H1 (cell line): ENCODE measurements at regions not wholly inside any gene's neighbourhood (a gene's known extent, or its start where the extent isn't known, plus 50 kb on each side); places are given as distances from the start of the nearest gene placed in this dataset.

ENCODE experiments used
- CTCF ChIA-PET: fragments of 300-600 bp; sonication (Branson Sonifier 250); formaldehyde crosslinking; loops from one replicate; lab custom pipeline; 2021; ENCODE audit not compliant: partially characterized antibody; lab: Charles Lee
- POLR2A ChIA-PET: fragments of 300-600 bp; sonication (Branson Sonifier 250); formaldehyde crosslinking; loops from one replicate; lab custom pipeline; 2021; ENCODE audit warnings: inconsistent platforms; ENCODE audit not compliant: partially characterized antibody; lab: Charles Lee
- DNase-seq, 2 experiments: peaks; one replicate each; pipeline versions ENCODE4 v3.0.0 to v3.0.0-alpha.2; 2010 to 2022; ENCODE audit warnings: low spot score in 2 of 2, low read depth in 1 of 2, mixed read lengths in 1 of 2
- FAIRE-seq: peaks from 2 replicates; lab custom pipeline; 2011; peaks lifted over from hg19 to GRCh38; lab: Jason Lieb, UNC
- H2AFZ ChIP-seq: 2 replicates; pipeline ENCODE4 v1.8.1; 2012; ENCODE audit warnings: low read length, inconsistent platforms
- H2AK5ac ChIP-seq: 2 replicates; pipeline ENCODE4 v1.6.1; 2013; ENCODE audit warnings: low read depth, low read length
- H2BK120ac ChIP-seq: replicated peaks from 2 replicates; pipeline ENCODE3; 2013; ENCODE audit warnings: low read depth, low read length, inconsistent platforms
- H2BK12ac ChIP-seq: 2 replicates; pipeline ENCODE4 v1.6.1; 2013; ENCODE audit warnings: low read depth, low read length
- H2BK15ac ChIP-seq: 2 replicates; pipeline ENCODE4 v1.6.1; 2013; ENCODE audit warnings: low read length
- H2BK20ac ChIP-seq: 2 replicates; pipeline ENCODE4 v1.6.1; 2013; ENCODE audit warnings: low read length
- H2BK5ac ChIP-seq: 2 replicates; pipeline ENCODE4 v1.6.1; 2013; ENCODE audit warnings: low read depth, low read length
- H3K14ac ChIP-seq: 2 replicates; pipeline ENCODE4 v1.6.1; 2013; ENCODE audit warnings: inconsistent platforms; ENCODE audit not compliant: insufficient read length
- H3K18ac ChIP-seq: 2 replicates; pipeline ENCODE4 v1.6.1; 2013; ENCODE audit warnings: low read length; ENCODE audit errors: extremely low read depth
- H3K23ac ChIP-seq: 2 replicates; pipeline ENCODE4 v1.6.1; 2013; ENCODE audit warnings: inconsistent platforms; ENCODE audit not compliant: insufficient read length
- H3K23me2 ChIP-seq: 2 replicates; pipeline ENCODE4 v1.6.1; 2013; ENCODE audit warnings: low read depth, low read length
- H3K27ac ChIP-seq: 2 replicates; pipeline ENCODE4 v1.6.1; 2011; ENCODE audit warnings: low read depth, low read length, inconsistent platforms
- H3K27me3 ChIP-seq, 4 experiments: replicated peaks in 1 of 4; 1 replicate in 1 of 4; 2 replicates in 3 of 4; pipeline versions ENCODE4 v1.6.1 to v1.8.1; 2011 to 2013; ENCODE audit warnings: low read length in 3 of 4, mild to moderate bottlenecking in 3 of 4, inconsistent platforms in 2 of 4, mixed read lengths in 2 of 4, moderate library complexity in 1 of 4; ENCODE audit not compliant: control insufficient read depth in 3 of 4, insufficient read depth in 3 of 4; ENCODE audit errors: extremely low read depth in 1 of 4
- H3K36me3 ChIP-seq, 4 experiments: 2 replicates each; pipeline versions ENCODE4 v1.6.1 to v1.8.1; 2011 to 2013; ENCODE audit warnings: mild to moderate bottlenecking in 4 of 4, low read length in 3 of 4, moderate library complexity in 2 of 4, control low read depth in 1 of 4, inconsistent platforms in 1 of 4; ENCODE audit not compliant: insufficient read depth in 4 of 4, control insufficient read depth in 2 of 4
- H3K4ac ChIP-seq: replicated peaks from 2 replicates; pipeline ENCODE3; 2013; ENCODE audit warnings: low read length, low read depth, mixed read lengths, inconsistent platforms; ENCODE audit not compliant: insufficient read length
- H3K4me1 ChIP-seq, 4 experiments: replicated peaks in 1 of 4; 1 replicate in 1 of 4; 2 replicates in 3 of 4; pipeline versions ENCODE4 v1.6.1 to v1.8.1; 2011 to 2013; ENCODE audit warnings: low read length in 3 of 4, inconsistent platforms in 2 of 4, mixed read lengths in 1 of 4; ENCODE audit not compliant: insufficient read depth in 4 of 4, control insufficient read depth in 3 of 4
- H3K4me2 ChIP-seq, 2 experiments: 2 replicates each; pipeline versions ENCODE4 v1.6.1 to v1.8.1; 2011 to 2013; ENCODE audit warnings: low read depth in 2 of 2, low read length in 2 of 2, control low read depth in 1 of 2, inconsistent platforms in 1 of 2, mild to moderate bottlenecking in 1 of 2; ENCODE audit not compliant: insufficient read depth in 1 of 2
- H3K4me3 ChIP-seq, 4 experiments: fragments of 200-600, 300-600 bp in 1 of 4; sonication (generic), shearing (Covaris generic), sonication (Bioruptor Twin) in 1 of 4; 2 replicates each; pipeline versions ENCODE4 v1.5.1 to v1.8.1; 2011 to 2016; ENCODE audit warnings: low read length in 4 of 4, low read depth in 3 of 4, control low read depth in 2 of 4, inconsistent platforms in 2 of 4, mild to moderate bottlenecking in 2 of 4, mixed read lengths in 1 of 4, moderate library complexity in 1 of 4; ENCODE audit not compliant: insufficient read depth in 2 of 4; ENCODE audit errors: extremely low read depth in 1 of 4
- H3K56ac ChIP-seq: replicated peaks from 2 replicates; pipeline ENCODE3; 2013; ENCODE audit warnings: low read depth, mild to moderate bottlenecking, mixed read lengths, low read length, inconsistent platforms; ENCODE audit not compliant: insufficient read length
- H3K79me1 ChIP-seq: 2 replicates; pipeline ENCODE4 v1.6.1; 2013; ENCODE audit warnings: low read depth, low read length, control low read depth
- H3K79me2 ChIP-seq, 2 experiments: 2 replicates each; pipeline versions ENCODE4 v1.6.1 to v1.8.1; 2012 to 2013; ENCODE audit warnings: low read length in 2 of 2, mild to moderate bottlenecking in 2 of 2, inconsistent platforms in 1 of 2; ENCODE audit not compliant: insufficient read depth in 2 of 2, control insufficient read depth in 1 of 2
- H3K9ac ChIP-seq, 4 experiments: replicated peaks in 1 of 4; 1 replicate in 1 of 4; 2 replicates in 3 of 4; pipeline versions ENCODE4 v1.6.1 to v1.8.1; 2011 to 2013; ENCODE audit warnings: low read depth in 3 of 4, low read length in 3 of 4, control low read depth in 2 of 4, mild to moderate bottlenecking in 2 of 4, moderate library complexity in 2 of 4, inconsistent platforms in 1 of 4; ENCODE audit errors: extremely low read depth in 1 of 4
- H3K9me3 ChIP-seq, 2 experiments: 2 replicates each; pipeline versions ENCODE4 v1.6.1 to v1.8.1; 2012 to 2013; ENCODE audit warnings: mild to moderate bottlenecking in 2 of 2, moderate library complexity in 2 of 2, control low read depth in 1 of 2, inconsistent platforms in 1 of 2, low read depth in 1 of 2, low read length in 1 of 2, mixed read lengths in 1 of 2; ENCODE audit not compliant: insufficient read depth in 2 of 2
- H4K20me1 ChIP-seq, 2 experiments: replicated peaks in 1 of 2; 2 replicates each; pipeline versions ENCODE3 to v1.8.1; 2011 to 2013; ENCODE audit warnings: inconsistent platforms in 2 of 2, low read length in 2 of 2, mild to moderate bottlenecking in 1 of 2; ENCODE audit not compliant: insufficient read depth in 2 of 2, control insufficient read depth in 1 of 2
- H4K5ac ChIP-seq: 2 replicates; pipeline ENCODE4 v1.6.1; 2013; ENCODE audit warnings: low read length, low read depth, mixed read lengths, inconsistent platforms; ENCODE audit not compliant: insufficient read length
- H4K8ac ChIP-seq: 2 replicates; pipeline ENCODE4 v1.8.0; 2013; ENCODE audit warnings: mild to moderate bottlenecking, moderate library complexity, low read length, inconsistent platforms; ENCODE audit not compliant: insufficient read depth; ENCODE audit errors: extremely low read depth
- H4K91ac ChIP-seq: replicated peaks from 2 replicates; pipeline ENCODE3; 2013; ENCODE audit warnings: low read length, mixed read lengths, inconsistent platforms; ENCODE audit not compliant: insufficient read length
- KDM5A ChIP-seq: fragments of 200-600 bp; IDR thresholded peaks from 2 replicates; pipeline ENCODE4 v1.7.1; 2012; ENCODE audit warnings: mild to moderate bottlenecking, low read length, inconsistent platforms, mixed read lengths
- TCF12 ChIP-seq: IDR thresholded peaks from 2 replicates; pipeline ENCODE4 v1.6.1; 2011; ENCODE audit warnings: low read depth, mild to moderate bottlenecking, low read length
- WGBS, 2 experiments: shearing (Covaris generic) in 1 of 2; methylation state at CpG; one replicate each; pipeline versions ENCODE4 v1.1.6 to v1.1.7; 2013 to 2015; ENCODE audit warnings: low lambda C conversion rate in 2 of 2, mixed read lengths in 2 of 2, inconsistent platforms in 1 of 2, low coverage in 1 of 2, missing lambda C conversion rate in 1 of 2; ENCODE audit not compliant: insufficient replicate concordance in 2 of 2, insufficient coverage in 1 of 2, insufficient read length in 1 of 2; ENCODE audit errors: extremely low coverage in 1 of 2, missing lambda C conversion rate in 1 of 2; 5-methylcytosine and 5-hydroxymethylcytosine counted together
- TF ChIP-seq, protein P1 (sequence below): IDR thresholded peaks from 2 replicates; pipeline ENCODE4 v1.6.1; 2012; ENCODE audit warnings: inconsistent platforms

DNA sequence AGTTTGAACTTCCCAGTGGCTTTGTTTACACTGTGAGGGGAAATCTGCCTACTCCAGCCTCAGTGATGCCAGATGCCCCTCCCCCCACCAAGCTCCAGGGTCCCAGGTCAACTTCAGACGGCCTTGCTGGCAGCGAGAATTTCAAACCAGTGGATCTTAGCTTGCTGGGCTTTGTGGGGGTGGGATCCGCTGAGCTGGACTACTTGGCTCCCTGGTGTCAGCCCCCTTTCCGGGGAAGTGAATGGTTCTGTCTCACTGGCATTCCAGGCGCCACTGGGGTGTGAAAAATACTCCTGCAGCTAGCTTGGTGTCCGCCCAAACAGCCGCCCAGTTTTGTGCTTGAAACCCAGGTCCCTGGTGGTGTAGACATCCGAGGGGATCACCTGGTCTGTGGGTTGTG is 70.0 kb upstream of the NEUROD1 start:
- Histone ChIP-seq H3K9ac (no peak overlapping the region), H3K14ac (no peak overlapping the region), H3K36me3 (no peaks in the 10 kb centered on the region), H3K18ac (no peak overlapping the region), H2BK12ac (no peak overlapping the region), H2AFZ (peak overlapping the region; percentile 86), H3K4me1 (peaks cover 0 to 3% (median 1%) of the 10 kb centered on the region in 4 experiments; a peak in 3 of 7 replicates), H2BK20ac (no peak overlapping the region), H3K4me2 (no peak overlapping the region), H3K27ac (no peak overlapping the region), H4K8ac (no peak overlapping the region), H4K5ac (no peak overlapping the region), H2AK5ac (no peak overlapping the region), H3K23ac (no peak overlapping the region), H2BK5ac (no peak overlapping the region), H3K4ac (no peak overlapping the region), H4K91ac (no peak overlapping the region), H3K79me1 (no peaks in the 10 kb centered on the region), H3K27me3 (peaks cover 0 to under 1% (median 0%) of the 10 kb centered on the region in 4 experiments; a peak in 1 of 7 replicates), H3K23me2 (no peaks in the 10 kb centered on the region), H3K4me3 (no peak overlapping the region), H3K79me2 (no peaks in the 10 kb centered on the region), H2BK120ac (no peak overlapping the region), H3K9me3 (no peaks in the 10 kb centered on the region), H3K56ac (no peak overlapping the region), H2BK15ac (no peak overlapping the region), H4K20me1 (no peaks in the 10 kb centered on the region)
- DNase-seq (peak in 1 of 2 experiments; percentile 46), FAIRE-seq (no peak)
- TF ChIP-seq TCF12 (no peak), KDM5A (no peak)
- TF ChIP-seq, protein P1, sequence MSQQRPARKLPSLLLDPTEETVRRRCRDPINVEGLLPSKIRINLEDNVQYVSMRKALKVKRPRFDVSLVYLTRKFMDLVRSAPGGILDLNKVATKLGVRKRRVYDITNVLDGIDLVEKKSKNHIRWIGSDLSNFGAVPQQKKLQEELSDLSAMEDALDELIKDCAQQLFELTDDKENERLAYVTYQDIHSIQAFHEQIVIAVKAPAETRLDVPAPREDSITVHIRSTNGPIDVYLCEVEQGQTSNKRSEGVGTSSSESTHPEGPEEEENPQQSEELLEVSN, result peak; percentile 32; the same call in 1 of the 2 replicates
- WGBS, 2 experiments, result 90% methylated on average over 7 of the region's 8 CpGs; no CpG with 5 or more reads in 1 of the 2 experiments
- ChIA-PET POLR2A (no interaction called here), CTCF (interaction anchor here (0.7 to 1.6 kb wide), 5 partner anchors 8 to 155 kb away, joined by 3 to 7 read pairs (median 3); no protein-coding TSS in a partner anchor)
